Muscle of leg (tissue), 3 donors: ENCODE measurements at regions not wholly inside any gene's neighbourhood (a gene's known extent, or its start where the extent isn't known, plus 50 kb on each side); places are given as distances from the start of the nearest gene placed in this dataset.
"Not testable (repeated sequence)": the region's sequence is repeated elsewhere in the genome, so short reads cannot be mapped to it uniquely, and the experiment has no call there.

ENCODE experiments used
- DNase-seq: peaks from one replicate; pipeline ENCODE4 v3.0.0; 2013
- H3K27ac ChIP-seq: one replicate; pipeline ENCODE4 v1.5.1; 2013; ENCODE audit warnings: mild to moderate bottlenecking, low read length, control low read depth
- H3K27me3 ChIP-seq: one replicate; pipeline ENCODE4 v1.6.1; 2013; ENCODE audit warnings: low read length; ENCODE audit not compliant: control insufficient read depth, insufficient read depth
- H3K36me3 ChIP-seq: one replicate; pipeline ENCODE4 v1.6.1; 2013; ENCODE audit warnings: low read length; ENCODE audit not compliant: control insufficient read depth, insufficient read depth
- H3K4me1 ChIP-seq: one replicate; pipeline ENCODE4 v1.6.1; 2013; ENCODE audit warnings: low read length; ENCODE audit not compliant: control insufficient read depth, insufficient read depth
- H3K4me3 ChIP-seq: one replicate; pipeline ENCODE4 v1.5.1; 2013; ENCODE audit warnings: low read length, control low read depth
- H3K9me3 ChIP-seq: replicated peaks from 2 replicates; pipeline ENCODE4 v1.6.1; 2013; ENCODE audit warnings: low read depth, low read length; ENCODE audit not compliant: control insufficient read depth
- WGBS: methylation state at CpG from one replicate; pipeline ENCODE4 v1.1.5; 2013; ENCODE audit warnings: missing lambda C conversion rate; ENCODE audit not compliant: insufficient coverage; 5-methylcytosine and 5-hydroxymethylcytosine counted together

- WGBS, result 93% methylated on average over 2 of the region's 4 CpGs
- no peak for DNase-seq
- H3K27ac ChIP-seq, result no peak overlapping the region
Observed at GRCh38 chr1:228882771-228883450, 147.6 kb downstream of the RHOU start.

GRCh38 chr1:228883535-228883934, 148.3 kb downstream of the RHOU start:
- no peaks in the 10 kb centered on the region for H3K36me3 ChIP-seq
- no peaks in the 10 kb centered on the region for H3K4me1 ChIP-seq
- peaks cover 5% of the 10 kb centered on the region for H3K9me3 ChIP-seq
- WGBS, result 100% methylated on average over 2 of the region's 2 CpGs
- peaks cover 2% of the 10 kb centered on the region for H3K27me3 ChIP-seq
- no peak overlapping the region for H3K4me3 ChIP-seq
- no peak for DNase-seq
- no peak overlapping the region for H3K27ac ChIP-seq

More at GRCh38 chr1:228882771-228883450, 147.6 kb downstream of the RHOU start:
- no peaks in the 10 kb centered on the region for H3K36me3 ChIP-seq
- peaks cover 2% of the 10 kb centered on the region for H3K27me3 ChIP-seq
- H3K9me3 ChIP-seq, result peaks cover 5% of the 10 kb centered on the region
- H3K4me3 ChIP-seq, result no peak overlapping the region
- no peaks in the 10 kb centered on the region for H3K4me1 ChIP-seq

DNA sequence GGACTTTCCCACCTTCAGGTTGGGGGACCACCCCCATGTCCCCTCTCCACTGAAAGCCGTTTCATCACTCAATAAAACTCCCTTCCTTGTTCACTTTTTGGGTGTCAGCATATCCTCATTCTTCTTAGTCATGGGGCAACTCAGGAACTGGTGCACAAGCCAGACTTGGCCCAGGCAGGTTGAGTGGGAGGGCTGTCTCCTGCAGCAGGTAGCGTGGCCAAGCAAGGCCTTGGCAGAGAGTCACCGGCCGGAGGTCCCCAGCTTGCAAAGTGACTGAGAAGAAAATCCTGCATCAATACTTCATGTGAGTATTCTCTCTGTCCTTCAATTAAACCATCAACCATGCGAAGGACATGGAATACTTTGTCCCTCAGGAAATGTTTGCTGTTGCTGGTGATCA, 148.9 kb downstream of the RHOU start:
- no peaks in the 10 kb centered on the region for H3K4me1 ChIP-seq
- no peak overlapping the region for H3K27ac ChIP-seq
- H3K36me3 ChIP-seq, result no peaks in the 10 kb centered on the region
- peaks cover 2% of the 10 kb centered on the region for H3K27me3 ChIP-seq
- peaks cover 5% of the 10 kb centered on the region for H3K9me3 ChIP-seq
- WGBS, result 100% methylated on average over 2 of the region's 5 CpGs
- H3K4me3 ChIP-seq, result no peak overlapping the region
- DNase-seq, result no peak

DNA sequence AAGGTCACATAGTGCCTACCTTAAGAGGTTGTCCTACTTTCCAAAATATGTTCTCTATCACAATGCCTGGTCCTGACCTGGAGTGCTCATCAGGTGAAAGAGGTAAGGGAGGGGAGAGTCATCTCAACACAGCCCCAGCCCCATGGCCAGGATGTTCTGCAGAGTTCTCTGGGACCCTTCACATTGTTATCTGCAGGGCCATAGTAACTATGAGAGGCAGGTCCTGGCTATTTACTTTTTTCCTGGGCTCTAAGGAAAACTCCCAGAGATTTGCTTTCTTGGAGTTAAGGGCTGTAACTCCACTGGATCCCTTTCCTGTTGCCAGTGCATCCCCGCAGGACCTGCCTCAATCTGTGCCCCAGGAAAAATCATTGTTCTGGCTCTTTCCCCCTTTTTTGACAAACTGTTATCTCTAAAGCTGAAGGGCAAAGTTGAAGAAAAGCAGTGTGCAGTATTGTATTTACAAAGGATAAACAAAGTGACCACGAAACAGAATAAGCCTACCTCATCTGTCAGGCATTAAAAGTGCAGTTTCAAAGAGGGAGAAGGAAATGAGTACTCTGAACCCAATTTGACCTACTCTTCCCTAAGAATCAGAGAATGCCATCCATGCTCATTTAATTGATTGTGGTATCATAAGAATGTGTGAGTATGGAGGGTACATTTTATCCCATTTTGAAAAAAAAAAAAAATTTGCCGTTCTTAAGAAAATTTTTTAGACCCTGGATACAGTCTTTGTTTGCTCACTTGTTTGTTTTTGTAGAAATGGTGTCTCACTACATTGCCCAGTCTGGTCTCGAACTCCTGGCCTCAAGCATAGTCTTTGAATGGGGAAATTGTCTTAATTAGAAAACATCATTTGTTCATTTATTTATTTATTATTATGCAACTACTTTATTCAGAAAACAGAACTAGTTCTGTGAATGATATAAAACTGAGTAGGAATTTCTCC, 149.6 kb downstream of the RHOU start:
- H3K9me3 ChIP-seq, result peaks cover 6% of the 10 kb centered on the region
- no peak overlapping the region for H3K4me3 ChIP-seq
- 100% methylated on average over 1 of the region's 4 CpGs for WGBS
- DNase-seq, result no peak
- H3K4me1 ChIP-seq, result no peaks in the 10 kb centered on the region
- no peaks in the 10 kb centered on the region for H3K36me3 ChIP-seq
- peaks cover 2% of the 10 kb centered on the region for H3K27me3 ChIP-seq
- no peak overlapping the region for H3K27ac ChIP-seq

- peaks cover 2% of the 10 kb centered on the region for H3K27me3 ChIP-seq
- H3K36me3 ChIP-seq, result no peaks in the 10 kb centered on the region
- 75% methylated on average over 2 of the region's 7 CpGs for WGBS
- peaks cover 10% of the 10 kb centered on the region for H3K9me3 ChIP-seq
- no peak overlapping the region for H3K27ac ChIP-seq
- DNase-seq, result no peak
- no peaks in the 10 kb centered on the region for H3K4me1 ChIP-seq
- H3K4me3 ChIP-seq, result no peak overlapping the region
Observed at GRCh38 chr1:228885845-228886244, 150.6 kb downstream of the RHOU start.

DNA sequence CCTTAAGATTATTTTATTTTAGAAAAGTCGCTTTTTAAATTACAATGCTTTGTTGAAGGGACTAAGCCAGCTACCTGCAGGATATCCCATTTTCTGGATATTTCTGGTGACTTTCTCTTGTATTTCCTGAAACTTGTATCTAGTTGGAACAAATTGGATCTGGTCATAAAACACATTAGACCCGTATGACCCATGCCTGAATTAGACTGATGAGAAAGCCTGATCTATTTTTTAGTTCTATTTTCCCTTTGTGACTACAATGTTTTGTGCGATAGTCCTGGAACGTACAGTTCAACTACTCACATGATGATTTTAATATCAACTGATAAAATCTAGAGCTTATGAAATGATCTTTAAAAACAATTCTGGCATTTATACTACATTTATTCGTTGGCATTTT, 151.8 kb downstream of the RHOU start:
- no peak overlapping the region for H3K27ac ChIP-seq
- no peak for DNase-seq
- H3K36me3 ChIP-seq, result no peaks in the 10 kb centered on the region
- peaks cover 10% of the 10 kb centered on the region for H3K9me3 ChIP-seq
- peaks cover 2% of the 10 kb centered on the region for H3K27me3 ChIP-seq
- H3K4me3 ChIP-seq, result no peak overlapping the region
- WGBS, result no CpG with 5 or more reads among the region's 5 CpGs
- H3K4me1 ChIP-seq, result no peaks in the 10 kb centered on the region

DNA sequence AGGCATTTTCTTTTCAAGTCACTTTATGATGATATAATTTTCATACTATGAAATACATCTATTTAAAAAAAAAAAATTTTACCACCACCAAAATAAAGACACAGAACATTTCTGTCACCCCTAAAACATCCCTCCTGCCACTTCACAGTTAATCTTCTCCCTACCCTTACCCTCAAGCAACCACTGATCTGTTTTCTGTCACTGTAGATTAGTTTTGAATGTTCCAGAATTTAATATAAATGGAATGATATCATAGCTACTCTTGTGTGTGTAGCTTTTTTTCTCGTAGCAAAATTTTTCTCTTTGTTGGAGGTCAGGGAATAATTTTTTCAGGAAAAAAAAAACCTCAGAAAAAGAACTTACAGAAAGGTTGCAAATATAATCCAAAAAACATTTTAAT, 152.7 kb downstream of the RHOU start:
- no peak overlapping the region for H3K4me3 ChIP-seq
- no peaks in the 10 kb centered on the region for H3K36me3 ChIP-seq
- H3K9me3 ChIP-seq, result peaks cover 10% of the 10 kb centered on the region
- no CpG with 5 or more reads among the region's 1 CpG for WGBS
- H3K27ac ChIP-seq, result no peak overlapping the region
- DNase-seq, result no peak
- H3K27me3 ChIP-seq, result peaks cover 2% of the 10 kb centered on the region
- H3K4me1 ChIP-seq, result no peaks in the 10 kb centered on the region

DNA sequence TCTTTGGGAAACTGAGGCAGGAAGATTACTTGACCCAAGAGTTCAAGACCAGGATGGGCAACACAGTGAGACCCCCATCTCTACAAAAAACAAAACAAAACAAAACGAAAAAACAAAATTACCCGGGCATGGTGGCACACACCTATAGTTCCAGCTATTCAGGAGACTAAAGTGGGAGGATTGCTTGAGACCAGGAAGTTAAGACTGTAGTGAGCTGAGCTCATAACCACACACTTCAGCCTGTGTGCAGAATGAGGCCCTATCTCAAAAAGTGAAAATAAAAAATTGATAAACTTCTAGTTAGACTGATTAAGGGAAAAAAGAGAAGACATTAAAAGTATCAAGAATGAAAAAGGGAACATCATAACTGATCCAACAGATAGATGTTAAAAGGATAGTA, 154.0 kb downstream of the RHOU start:
- no CpG with 5 or more reads among the region's 2 CpGs for WGBS
- Histone ChIP-seq H3K4me1 (no peaks in the 10 kb centered on the region), H3K27me3 (no peaks in the 10 kb centered on the region)

GRCh38 chr1:228891272-228892034, 156.2 kb downstream of the RHOU start:
- no peak for DNase-seq
- no peaks in the 10 kb centered on the region for H3K27me3 ChIP-seq
- H3K27ac ChIP-seq, result no peak overlapping the region
- peaks cover 4% of the 10 kb centered on the region for H3K9me3 ChIP-seq
- no peak overlapping the region for H3K4me3 ChIP-seq
- H3K36me3 ChIP-seq, result no peaks in the 10 kb centered on the region
- 79% methylated on average over 7 of the region's 16 CpGs for WGBS
- H3K4me1 ChIP-seq, result no peaks in the 10 kb centered on the region

More for the DNA sequence above, 154.0 kb downstream of the RHOU start:
- no peak for DNase-seq
- no peaks in the 10 kb centered on the region for H3K36me3 ChIP-seq
- no peak overlapping the region for H3K4me3 ChIP-seq
- no peak overlapping the region for H3K27ac ChIP-seq
- H3K9me3 ChIP-seq, result peaks cover 4% of the 10 kb centered on the region

GRCh38 chr1:228892200-228892599, 156.9 kb downstream of the RHOU start:
- H3K36me3 ChIP-seq, H3K4me1 ChIP-seq, H3K9me3 ChIP-seq, H3K27ac ChIP-seq, H3K27me3 ChIP-seq, DNase-seq, H3K4me3 ChIP-seq: not testable (repeated sequence)
- no CpG with 5 or more reads among the region's 4 CpGs for WGBS
